ENCODE measurements at regions not wholly inside any gene's neighbourhood (a gene's known extent, or its start where the extent isn't known, plus 50 kb on each side); places are given as distances from the start of the nearest gene placed in this dataset.
"Not testable (repeated sequence)": the region's sequence is repeated elsewhere in the genome, so short reads cannot be mapped to it uniquely, and the experiment has no call there.

DNA sequence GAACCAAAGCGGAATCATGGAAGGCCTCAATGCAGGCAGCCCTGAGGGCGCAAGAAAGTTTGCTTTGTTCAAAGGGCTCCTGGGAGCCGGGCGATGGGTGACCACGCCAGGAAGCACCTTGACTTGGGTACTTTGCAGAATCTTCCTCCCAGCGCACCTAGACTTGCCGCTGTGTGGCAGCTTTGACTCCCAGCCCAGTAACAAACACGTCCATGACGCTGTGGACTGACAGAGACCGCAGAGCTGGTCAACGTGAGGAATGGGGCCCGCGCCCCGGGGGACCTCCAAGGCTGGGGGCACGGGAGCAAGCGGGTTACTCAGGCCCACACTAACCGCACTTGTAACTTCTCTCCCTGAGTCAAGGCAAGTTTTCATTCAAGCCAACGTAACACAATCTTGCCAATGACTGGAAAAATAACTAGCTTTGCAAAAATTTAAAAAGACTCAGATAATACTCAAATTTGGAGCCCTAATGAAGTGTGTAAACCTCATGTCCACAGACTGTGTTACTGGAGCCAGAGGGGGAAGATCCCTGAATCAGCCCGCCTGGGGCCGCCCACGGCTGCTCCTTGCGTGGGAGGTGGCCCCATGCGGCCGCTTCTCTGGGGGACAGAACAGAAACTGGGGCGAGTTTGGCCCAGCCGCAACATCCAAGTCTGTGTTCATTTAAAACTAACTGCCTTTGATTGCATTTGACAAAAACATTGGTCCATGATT is 130.8 kb downstream of the DNAJB6 start:
- no peak for DNase-seq

DNA sequence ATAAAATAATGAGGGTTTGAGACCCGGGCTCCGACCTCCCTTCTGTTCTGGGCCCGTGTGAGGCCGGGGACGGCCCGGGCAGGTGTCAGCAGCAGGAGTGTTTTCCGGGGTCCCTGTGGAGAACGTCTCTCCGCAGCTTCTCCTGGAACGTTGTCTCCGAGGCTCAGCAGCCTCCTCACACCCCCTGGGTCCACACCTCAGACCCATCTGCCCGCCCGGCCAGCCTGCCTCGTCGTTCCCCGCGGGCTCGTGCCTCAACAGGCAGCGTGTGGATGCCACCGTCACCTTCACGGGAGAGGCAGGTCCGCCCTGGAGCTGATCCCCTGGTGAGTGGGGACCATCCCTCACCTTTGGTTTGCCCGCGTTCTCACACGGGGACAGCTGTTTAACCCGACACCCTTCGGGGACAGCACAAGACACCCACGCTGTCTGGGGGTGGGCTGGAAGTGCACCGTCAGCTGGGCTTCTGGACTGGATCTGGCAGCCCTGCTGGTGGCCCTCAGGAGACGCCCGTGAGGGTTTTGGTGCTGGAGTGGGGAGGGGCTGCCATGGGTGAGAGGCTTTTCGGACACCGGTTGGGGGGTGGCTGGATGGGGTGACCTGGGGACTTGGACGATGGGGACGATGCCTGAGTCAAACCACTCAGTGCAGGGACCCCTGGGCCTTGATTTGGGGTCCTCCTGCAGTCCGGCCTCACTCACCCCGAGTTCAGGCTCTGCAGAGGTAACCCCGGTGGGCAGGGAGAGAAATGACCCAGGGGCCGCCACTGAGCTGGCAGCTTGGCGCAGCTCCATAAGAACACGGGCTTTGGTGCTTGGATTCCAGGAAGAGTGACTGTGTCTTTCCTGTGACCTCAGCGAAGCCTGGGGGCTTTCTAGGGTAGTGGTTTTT is 131.7 kb downstream of the DNAJB6 start:
- no peak for DNase-seq

DNA sequence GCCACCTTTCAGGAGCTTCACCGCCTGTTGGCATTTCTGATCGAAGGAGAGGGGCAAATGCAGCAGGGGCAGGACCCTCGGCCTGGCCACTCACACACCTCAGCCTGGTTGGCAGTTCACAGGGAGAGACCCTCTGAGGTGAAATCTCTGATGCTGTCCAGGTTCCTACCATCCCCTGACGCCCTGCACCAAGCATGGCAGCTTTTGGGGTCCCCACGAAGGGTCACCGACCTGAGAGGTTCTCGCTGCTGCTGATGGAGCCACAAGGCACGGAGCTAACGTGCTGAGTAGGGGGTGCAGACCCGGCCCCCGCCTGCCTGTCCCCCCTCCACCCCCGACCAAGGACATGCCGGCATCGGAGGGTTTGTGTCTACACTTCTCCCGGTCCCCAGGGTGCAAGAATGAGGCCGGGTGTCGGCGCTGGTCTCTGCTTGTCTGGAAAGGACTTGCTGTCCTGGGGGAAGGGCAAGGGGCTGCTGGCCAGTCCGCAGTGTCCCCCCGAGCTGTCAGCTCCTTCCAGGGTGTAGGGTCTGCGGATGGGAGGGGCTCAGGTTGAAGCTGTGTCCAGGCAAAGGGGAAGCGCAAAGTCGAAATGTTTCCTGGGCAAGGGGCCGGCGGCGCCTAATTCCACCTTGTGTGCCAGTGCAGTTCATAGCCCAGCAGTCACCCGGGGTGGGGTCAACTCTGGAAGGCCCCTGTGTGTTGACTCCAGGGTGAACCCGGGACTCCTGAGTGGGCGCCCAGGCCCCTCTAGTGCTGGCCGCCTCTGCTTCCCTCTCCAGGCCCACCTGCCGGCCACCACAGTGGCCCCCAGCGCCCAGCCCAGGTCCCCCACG is 132.6 kb downstream of the DNAJB6 start:
- no peak for DNase-seq

DNA sequence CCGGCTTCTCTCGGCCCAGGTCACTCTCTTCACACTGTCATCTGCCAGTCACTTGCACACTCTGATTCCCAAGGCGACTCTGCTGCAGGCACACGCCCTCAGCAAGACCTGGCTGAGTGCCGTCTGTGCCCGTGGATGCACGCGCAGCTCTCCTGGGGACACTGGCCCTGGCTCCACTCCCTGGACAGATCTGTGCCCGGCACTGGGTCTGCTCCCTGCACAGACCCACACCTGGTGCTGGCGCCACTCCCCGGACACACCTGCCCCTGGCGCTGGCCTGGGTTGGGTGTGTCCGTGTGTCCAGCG is 133.2 kb downstream of the DNAJB6 start:
- DNase-seq: no peak

DNA sequence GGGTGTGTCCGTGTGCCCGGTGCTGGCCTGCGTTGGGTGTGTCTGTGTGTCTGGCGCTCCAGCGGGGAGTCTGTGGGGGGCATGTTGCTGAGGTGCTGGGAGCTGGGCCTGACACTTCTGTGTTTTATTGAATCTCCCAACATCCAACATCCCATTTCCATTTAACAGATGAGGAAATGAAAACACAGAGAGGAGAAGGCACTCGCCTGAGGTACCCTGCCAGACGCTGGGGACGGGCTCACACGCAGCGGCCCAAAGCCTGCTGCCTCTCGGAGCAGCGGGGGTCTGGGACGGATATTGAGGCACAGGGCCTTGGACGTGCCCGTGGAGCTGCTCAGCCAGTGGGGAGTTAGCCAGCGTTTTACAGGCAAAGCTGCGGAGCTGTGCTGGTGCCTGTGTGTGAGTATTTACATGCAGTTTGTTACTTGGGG is 133.9 kb downstream of the DNAJB6 start:
- no peak for DNase-seq

DNA sequence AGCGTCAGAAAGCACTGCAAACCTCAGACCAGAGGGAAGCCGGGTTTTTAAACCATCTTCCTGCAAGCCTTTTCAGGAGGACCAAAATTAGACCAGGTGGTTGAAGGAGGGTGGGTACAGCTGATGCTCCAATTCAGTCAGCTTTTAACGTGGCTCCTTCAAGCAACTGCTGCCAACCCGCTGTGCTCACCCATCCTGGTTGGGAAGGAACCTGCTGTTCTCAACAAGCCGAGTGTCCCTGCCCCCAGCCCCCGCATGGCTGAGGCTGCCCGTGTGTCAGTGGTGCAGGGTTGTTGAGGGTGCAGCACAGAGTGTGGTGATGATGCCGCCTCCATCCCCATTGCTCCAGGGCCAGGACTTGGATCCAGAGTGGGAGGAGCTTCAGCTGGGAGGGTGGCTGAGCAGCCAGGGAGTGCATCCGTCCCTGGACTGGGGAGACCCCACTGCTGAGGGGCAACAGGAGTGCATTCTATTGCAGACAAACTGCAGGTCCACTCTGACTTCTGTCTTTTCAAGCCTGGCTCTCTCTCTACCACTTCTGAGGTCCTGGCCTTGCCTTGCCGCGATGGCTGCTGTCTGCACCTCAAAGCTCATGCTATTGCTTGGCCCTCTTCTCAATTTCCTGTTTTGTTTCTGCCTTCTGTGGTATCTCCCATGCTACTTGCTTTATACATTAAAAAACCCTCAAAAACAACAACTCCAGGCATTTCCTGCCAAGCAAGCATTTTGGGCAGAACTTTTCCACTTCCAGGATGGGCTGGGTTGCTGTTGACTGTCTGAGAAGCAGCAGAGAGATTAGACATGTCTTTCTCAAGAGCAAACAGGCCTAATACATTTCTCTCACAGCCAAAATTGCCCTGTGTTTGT is 134.7 kb downstream of the DNAJB6 start:
- no peak for DNase-seq

DNA sequence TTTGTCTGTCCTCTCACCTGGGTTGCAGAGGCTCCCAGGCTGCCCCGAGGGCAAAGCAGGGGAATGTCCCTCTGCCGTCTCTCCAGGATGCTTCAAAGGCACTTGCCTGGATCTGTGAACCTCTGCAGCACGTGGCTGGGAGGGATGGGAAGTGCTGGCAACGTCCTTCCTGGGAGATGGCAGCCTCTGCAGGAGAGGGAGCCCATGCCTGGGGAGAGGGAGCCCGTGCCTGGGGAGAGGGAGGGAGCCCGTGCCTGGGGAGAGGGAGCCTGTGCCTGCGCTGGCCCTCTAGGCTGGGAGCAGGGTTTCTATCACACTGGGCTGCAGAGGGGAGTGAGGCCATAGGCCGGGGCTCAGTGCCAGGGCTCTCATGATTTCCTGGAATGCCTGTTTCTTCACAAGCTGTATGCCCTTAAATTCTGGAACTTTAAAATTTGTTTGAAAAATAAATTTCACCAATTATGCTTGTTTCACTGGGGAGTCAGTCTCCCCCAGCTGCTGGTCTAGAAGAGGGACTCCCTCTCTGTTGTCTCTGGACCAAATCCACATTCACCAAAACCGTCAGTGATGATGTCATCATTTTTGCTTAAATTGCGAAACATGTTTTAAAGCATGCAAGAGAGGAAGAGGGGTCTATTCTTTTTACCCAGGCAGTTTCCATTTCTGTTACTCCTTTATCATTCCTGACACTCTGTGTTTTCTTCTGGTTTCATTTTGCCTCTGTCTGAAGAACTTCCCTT is 135.7 kb downstream of the DNAJB6 start:
- DNase-seq: no peak

DNA sequence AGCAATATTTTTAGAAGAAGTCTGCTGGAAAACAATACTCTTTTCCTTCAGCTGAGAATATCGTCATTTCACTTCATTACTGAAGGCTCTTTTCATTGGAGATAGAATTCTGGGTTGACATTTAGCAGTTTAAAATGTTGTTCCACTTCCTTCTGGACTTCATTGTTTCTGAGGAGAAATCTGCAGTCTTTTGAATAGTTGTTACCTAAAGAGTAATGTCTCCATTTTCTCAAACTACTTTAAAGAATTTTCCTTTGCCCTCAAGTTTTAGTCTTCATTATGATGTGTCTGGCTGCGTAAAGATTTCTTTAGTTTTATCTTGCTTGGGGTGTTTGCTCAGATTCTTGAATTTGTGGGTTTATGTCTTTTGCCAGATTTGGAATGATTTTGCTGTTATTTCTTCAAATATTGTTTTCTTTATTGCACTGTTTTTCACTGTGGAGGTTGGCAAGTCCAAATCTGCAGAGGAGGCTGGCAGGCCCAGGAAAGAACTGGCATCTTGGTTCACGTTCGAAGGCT is 136.3 kb downstream of the DNAJB6 start:
- DNase-seq: no peak

DNA sequence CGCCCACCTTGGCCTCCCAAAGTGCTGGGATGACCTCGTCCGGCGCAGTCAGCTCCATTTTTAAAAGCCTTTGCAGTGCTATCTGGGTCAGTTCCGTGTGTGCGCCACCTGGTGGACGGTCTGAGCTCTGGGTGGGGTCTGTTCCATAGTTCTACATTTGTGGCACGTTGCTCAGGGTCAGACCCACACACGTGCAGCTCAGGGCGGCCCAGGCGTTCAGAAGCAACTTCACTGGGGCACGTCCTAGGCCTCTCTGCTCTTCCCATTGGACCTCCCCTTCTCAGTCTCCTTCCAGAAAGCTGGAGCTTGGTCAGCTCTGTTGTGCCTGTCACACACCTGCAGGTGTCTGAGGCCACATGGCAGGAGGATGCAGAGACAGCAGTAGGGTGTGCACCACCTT is 137.9 kb downstream of the DNAJB6 start:
- peak; percentile 22 for DNase-seq

DNA sequence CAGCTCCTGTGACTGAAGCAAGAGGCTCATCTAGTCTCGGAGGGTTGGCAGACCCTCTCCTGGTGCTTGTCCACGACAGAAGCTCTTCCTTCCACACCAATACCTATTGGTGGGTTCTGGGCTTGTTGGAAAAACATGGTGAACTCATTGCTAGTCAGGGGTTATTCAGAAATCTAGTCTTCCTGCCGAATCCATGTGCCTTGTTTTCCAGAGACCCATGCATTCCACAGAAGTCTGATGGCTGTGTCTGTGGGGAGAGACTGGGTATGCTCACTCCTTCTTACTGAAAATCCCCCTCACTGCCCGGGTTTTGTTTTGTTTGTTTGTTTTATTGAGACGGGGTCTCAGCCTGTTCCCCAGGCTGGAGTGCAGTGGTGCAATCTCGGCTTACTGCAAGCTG is 138.3 kb downstream of the DNAJB6 start:
- DNase-seq: no peak

DNA sequence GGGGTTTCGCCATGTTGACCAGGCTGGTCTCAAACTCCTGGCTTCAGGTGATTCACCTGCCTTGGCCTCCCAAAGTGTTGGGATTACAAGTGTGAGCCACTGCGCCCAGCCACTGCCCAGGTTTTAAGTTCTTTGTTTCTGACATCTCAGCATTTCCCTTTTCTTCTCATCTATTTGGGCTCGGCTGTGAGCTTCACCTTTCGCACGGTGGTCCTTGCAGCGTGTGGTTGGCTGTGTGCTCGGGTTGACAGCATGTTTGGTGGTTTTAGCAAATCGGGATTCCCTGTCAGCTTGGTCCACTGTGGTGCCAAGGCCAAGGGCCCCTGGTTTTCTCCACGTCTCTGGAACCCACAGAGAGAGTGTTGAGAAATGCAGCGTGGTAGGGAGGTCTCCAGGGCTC is 138.8 kb downstream of the DNAJB6 start:
- no peak for DNase-seq

DNA sequence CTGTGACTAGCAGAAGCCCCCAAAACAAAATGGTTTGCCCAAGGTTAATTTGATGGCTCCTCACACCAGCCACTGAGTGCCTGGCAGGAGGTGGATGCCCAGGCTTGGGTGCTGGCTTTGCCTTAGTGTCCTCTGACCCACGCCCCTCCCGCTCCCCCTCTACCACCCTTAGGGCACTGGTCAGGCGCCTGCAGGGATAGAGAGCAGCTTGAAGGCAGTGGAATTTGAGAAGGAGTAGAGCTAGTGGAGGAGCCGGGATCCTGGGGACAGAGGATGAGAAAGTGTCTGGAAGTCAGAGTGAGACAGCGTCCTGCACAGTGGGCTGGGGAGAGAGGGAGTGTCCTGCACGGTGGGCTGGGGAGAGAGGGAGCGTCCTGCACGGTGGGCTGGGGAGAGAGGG is 139.4 kb downstream of the DNAJB6 start:
- no peak for DNase-seq

DNA sequence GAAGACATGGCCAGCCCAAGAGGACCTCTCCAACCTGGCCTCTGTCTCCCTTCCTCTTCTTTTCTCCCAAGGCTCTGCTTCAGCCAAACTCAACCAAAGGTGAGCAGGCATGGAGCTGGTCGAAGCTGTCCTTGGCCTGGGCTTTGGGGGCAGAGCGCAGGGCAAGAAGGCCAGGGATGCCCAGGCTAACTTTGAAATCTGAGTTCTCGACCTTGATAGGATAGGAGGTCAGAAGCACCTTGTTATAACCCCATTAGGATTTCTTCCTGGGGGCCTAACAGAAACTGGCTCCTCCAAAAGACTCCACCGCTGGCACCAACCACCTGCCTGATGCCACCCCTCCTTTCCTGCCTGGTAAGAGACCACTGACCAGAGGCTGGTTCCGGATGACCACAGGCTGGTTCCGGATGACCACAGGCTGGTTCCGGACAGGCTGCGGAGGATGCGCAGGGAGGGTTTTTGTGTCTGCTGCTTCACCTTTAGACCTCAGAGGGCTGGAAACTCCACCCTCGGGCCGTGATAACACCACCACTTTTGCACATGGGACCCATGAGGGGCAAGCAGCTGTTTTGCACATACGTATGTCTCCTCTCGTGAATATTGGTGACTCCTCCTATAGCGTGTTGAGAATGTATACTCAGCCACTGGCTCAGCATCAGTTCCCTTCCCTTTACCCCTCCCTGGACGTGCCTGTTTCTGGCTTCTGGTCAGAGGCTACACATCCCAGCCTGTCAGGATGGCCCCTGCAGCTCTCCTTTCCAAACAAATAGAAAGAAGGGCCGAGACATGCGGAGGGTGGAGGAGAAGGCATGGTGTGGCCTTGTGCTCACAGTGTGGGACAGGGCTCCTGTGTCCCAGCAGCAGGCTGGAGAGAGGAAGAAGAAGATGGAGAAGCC is 140.1 kb downstream of the DNAJB6 start:
- no peak for DNase-seq

DNA sequence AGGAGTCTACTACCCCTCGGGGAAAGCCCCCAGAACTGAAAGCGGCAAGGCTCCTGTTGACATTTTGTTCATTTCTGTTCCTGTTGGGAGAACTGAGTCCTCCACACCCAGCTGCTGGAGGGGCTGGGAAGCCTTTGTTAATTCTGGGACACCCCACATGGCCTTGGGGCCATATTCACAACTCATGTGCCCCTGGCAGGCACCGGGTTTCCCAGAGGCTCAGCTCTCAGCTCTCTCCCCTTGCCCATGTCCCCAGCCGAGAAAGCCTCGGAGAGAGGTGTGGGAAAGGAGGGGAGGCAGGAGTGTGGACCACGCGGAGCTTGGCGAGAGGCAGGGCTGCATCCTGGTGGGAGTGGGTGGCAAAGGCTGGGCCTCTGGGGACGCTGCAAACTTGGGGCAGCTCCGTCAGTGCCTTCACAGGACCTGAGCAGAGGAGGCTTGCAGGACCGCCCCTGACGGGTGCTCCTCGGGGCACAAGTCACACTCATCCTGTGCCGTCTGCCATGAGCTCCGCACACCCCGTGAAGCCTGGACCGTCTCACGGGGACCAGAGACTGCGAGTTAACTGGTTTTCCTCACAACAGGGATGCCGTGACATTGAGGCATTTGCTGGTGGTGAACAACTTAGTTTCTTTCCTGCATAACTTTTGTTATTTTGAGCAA is 140.9 kb downstream of the DNAJB6 start:
- DNase-seq: no peak

DNA sequence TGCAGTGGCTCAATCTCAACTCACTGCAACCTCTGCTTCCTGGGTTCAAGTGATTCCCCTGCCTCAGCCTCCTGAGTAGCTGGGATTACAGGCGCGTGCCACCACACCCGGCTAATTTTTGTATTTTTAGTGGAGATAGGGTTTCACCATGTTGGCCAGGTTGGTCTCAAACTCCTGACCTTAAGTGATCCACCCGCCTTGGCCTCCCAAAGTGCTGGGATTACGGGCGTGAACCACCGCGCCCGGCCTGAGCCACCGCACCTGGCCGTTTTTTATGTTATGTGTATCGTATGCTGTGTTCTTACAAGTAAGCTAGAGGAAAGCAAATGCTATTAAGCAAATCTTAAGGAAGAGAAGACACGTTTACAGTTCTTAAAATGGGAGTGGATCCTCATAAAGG is 141.8 kb downstream of the DNAJB6 start:
- not testable (repeated sequence) for DNase-seq

DNA sequence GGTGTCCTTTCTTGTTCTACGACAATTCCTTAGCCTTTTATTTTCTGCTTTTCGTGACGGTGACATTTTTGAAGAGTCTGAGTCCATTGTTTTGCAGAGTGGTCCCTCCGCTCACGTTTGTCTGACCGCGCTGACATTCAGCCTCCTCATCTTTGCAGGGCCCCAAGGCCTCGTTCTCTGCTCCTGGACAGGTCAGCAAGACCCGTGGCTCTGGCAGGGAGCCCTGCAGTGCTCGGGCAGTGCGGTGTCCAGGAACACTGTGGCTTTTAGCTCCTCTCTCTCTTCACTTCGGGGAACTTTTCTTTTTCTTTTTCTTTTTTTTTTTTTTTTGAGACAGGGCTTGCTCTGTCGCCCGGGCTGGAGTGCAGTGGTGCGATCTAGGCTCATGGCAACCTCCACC is 142.5 kb downstream of the DNAJB6 start:
- no peak for DNase-seq

DNA sequence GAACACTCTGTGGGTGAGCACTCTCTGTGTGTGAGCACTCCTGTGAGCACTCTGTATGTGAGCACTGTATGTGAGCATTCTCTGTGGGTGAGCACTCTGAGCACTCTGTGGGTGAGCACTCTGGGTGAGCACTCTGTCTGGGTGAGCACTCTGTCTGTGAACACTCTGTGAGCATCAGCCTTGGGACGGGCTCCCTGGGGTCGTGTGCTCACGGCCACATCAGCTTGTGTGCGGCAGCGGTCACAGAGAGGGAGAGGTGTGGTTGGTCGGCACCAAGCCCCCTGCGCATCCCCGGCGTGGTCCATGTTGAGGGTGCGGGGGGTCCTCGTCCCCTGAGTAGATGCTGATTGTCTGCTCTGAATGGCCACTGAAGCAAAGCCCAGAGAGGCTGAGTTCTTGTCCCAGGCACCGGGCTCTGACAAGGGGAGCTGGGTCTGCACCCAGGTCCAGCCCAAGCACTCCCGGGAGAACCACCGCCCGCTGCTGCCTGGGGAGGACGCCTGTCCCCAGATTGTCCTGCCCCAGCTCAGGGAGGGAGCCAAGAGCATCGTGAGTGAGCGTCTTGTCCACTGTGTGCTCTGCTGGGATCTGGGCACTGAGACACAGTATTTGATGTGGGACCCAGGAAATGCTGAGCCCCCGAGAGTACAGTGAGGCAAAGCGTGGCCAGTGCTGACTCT is 143.7 kb downstream of the DNAJB6 start:
- DNase-seq: no peak

DNA sequence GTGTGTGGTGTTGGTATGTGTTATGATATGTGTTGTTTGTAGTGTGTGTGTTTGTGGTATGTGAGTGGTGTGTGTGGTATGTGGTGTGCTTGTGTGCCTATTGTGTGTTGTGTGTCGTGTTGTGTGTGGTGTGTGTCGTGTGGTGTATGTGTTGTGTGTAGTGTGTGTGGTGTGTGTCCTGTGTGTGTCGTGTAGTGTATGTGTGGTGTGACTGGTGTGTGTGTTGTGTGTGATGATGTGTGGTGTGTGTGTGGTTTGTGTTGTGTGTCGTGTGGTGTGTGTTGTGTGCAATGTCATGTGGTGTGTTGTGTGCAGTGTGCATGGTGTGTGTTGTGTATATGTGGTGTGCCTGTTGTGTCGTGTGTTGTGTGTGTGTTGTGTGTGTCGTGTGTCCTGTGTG is 144.6 kb downstream of the DNAJB6 start:
- DNase-seq: no peak

DNA sequence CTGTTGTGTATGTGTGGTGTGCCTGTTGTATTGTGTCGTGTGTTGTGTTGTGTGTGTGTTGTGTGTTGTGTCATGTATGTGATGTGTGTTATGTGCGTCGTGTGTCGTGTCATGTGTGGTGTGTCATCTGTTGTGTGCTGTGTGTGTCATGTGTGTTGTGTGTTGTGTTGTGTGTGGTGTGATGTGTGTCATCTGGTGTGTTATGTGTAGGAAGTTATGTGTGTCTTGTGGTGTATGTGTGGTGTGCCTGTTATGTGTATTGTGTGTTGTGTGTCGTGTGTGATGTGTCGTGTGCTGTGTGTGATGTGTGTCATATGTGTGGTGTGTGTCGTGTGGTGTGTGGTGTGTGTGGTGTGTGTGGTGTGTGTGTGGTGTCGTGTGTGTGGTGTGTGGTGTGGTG is 145.2 kb downstream of the DNAJB6 start:
- DNase-seq: no peak
